ENCODE measurements at regions not wholly inside any gene's neighbourhood (a gene's known extent, or its start where the extent isn't known, plus 50 kb on each side); places are given as distances from the start of the nearest gene placed in this dataset.
A peak's percentile ranks its signal among the peaks of the same experiment; 100 is the strongest.

- H3K27ac ChIP-seq = no peak overlapping the region
- intact Hi-C loops (cut with DNase I; ENCODE audit: low total_unique reads) = no loop called here
- H3K4me3 ChIP-seq = no peak overlapping the region
- no peaks in the 10 kb centered on the region for H3K4me1 ChIP-seq
- no peak for TF ChIP-seq EP300 (IDR thresholded peaks at IDR 0.05)
- TF ChIP-seq, protein P1, sequence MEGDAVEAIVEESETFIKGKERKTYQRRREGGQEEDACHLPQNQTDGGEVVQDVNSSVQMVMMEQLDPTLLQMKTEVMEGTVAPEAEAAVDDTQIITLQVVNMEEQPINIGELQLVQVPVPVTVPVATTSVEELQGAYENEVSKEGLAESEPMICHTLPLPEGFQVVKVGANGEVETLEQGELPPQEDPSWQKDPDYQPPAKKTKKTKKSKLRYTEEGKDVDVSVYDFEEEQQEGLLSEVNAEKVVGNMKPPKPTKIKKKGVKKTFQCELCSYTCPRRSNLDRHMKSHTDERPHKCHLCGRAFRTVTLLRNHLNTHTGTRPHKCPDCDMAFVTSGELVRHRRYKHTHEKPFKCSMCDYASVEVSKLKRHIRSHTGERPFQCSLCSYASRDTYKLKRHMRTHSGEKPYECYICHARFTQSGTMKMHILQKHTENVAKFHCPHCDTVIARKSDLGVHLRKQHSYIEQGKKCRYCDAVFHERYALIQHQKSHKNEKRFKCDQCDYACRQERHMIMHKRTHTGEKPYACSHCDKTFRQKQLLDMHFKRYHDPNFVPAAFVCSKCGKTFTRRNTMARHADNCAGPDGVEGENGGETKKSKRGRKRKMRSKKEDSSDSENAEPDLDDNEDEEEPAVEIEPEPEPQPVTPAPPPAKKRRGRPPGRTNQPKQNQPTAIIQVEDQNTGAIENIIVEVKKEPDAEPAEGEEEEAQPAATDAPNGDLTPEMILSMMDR (IDR thresholded peaks at IDR 0.05) = no peak
- TF ChIP-seq POLR2A (IDR thresholded peaks at IDR 0.05) = no peak
- no peak for TF ChIP-seq POLR2AphosphoS5 (IDR thresholded peaks at IDR 0.05)
- no peaks in the 10 kb centered on the region for H3K27me3 ChIP-seq
- no peaks in the 10 kb centered on the region for H3K9me3 ChIP-seq
- no peaks in the 10 kb centered on the region for H3K36me3 ChIP-seq
- no peak for DNase-seq
Measured at GRCh38 chr5:85140471-85140870, 755.8 kb upstream of the EDIL3 start.

GRCh38 chr5:85143138-85143537 lies 758.5 kb upstream of the EDIL3 start:
- Histone ChIP-seq H3K27me3 (no peaks in the 10 kb centered on the region), H3K27ac (no peak overlapping the region), H3K36me3 (no peaks in the 10 kb centered on the region), H3K9me3 (no peaks in the 10 kb centered on the region), H3K4me3 (no peak overlapping the region), H3K4me1 (no peaks in the 10 kb centered on the region)
- no peak for DNase-seq
- intact Hi-C loops (cut with DNase I; ENCODE audit: low total_unique reads) = no loop called here
- WGBS, 5 donors = 44 to 72% (median 53%) methylated on average over 3 of the region's 3 CpGs
- no peak for TF ChIP-seq POLR2AphosphoS5 (IDR thresholded peaks at IDR 0.05)
- TF ChIP-seq, protein P1 (IDR thresholded peaks at IDR 0.05) = no peak
- TF ChIP-seq POLR2A (IDR thresholded peaks at IDR 0.05) = no peak
- no peak for TF ChIP-seq EP300 (IDR thresholded peaks at IDR 0.05)

DNA sequence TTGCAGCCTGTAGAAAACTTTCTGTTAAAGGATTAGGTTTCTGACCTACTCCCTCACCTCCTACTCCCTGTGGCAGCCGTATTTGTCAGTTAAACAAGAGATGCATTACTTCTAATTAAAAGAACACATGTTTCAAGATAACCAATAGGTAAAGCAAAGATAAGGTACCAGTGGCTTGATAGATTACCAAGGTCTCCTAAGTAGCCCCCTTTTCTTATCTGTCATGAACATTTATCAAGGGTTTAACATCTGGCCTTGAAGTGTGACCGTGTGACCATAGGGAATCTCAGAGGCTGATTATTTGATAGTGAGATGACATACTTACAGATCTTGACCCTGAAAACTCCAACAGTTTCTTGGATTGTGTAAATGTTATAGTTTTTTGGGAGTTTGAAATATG lies 764.0 kb upstream of the EDIL3 start:
- intact Hi-C loops (cut with DNase I; ENCODE audit: low total_unique reads) = no loop called here
- H3K4me3 ChIP-seq = no peak overlapping the region
- no peak for DNase-seq
- WGBS, 5 donors = 40 to 54% (median 48%) methylated on average over 2 of the region's 2 CpGs
- TF ChIP-seq POLR2AphosphoS5 (IDR thresholded peaks at IDR 0.05) = no peak
- H3K9me3 ChIP-seq = no peaks in the 10 kb centered on the region
- H3K27ac ChIP-seq = no peak overlapping the region
- no peaks in the 10 kb centered on the region for H3K27me3 ChIP-seq
- no peaks in the 10 kb centered on the region for H3K36me3 ChIP-seq
- H3K4me1 ChIP-seq = no peaks in the 10 kb centered on the region

GRCh38 chr5:85159395-85159794 lies 774.7 kb upstream of the EDIL3 start:
- Histone ChIP-seq H3K36me3 (no peaks in the 10 kb centered on the region), H3K9me3 (peaks cover 0 to 4% (median 0%) of the 10 kb centered on the region in 4 donors), H3K27ac (no peak overlapping the region), H3K4me1 (no peaks in the 10 kb centered on the region), H3K27me3 (no peaks in the 10 kb centered on the region), H3K4me3 (no peak overlapping the region)
- 38 to 51% (median 47%) methylated on average over 6 of the region's 6 CpGs for WGBS, 5 donors
- intact Hi-C loops (cut with DNase I; ENCODE audit: low total_unique reads) = no loop called here
- TF ChIP-seq, protein P1 (IDR thresholded peaks at IDR 0.05) = no peak
- TF ChIP-seq POLR2AphosphoS5 (IDR thresholded peaks at IDR 0.05) = no peak
- no peak for TF ChIP-seq POLR2A (IDR thresholded peaks at IDR 0.05)
- no peak for TF ChIP-seq EP300 (IDR thresholded peaks at IDR 0.05)
- peak in 1 of 2 donors; percentile 14 for DNase-seq

GRCh38 chr5:85168474-85168873 lies 783.8 kb upstream of the EDIL3 start:
- intact Hi-C loops (cut with DNase I; ENCODE audit: low total_unique reads) = no loop called here
- Histone ChIP-seq H3K27ac (no peak overlapping the region), H3K9me3 (peaks cover 0 to 20% (median 0%) of the 10 kb centered on the region in 4 donors), H3K4me1 (no peaks in the 10 kb centered on the region), H3K4me3 (no peak overlapping the region), H3K27me3 (no peaks in the 10 kb centered on the region), H3K36me3 (no peaks in the 10 kb centered on the region)
- 18 to 81% (median 70%) methylated on average over 1 of the region's 1 CpG for WGBS, 5 donors
- no peak for DNase-seq
- TF ChIP-seq, protein P1 (IDR thresholded peaks at IDR 0.05) = no peak
- TF ChIP-seq POLR2A (IDR thresholded peaks at IDR 0.05) (no peak), EP300 (IDR thresholded peaks at IDR 0.05) (no peak), POLR2AphosphoS5 (IDR thresholded peaks at IDR 0.05) (no peak)

Data from stomach (tissue), 8 donors.